Activated naive CD8-positive, alpha-beta T cell treated with anti-CD3 and anti-CD28 coated beads for 36 hours (primary cell): ENCODE measurements at regions not wholly inside any gene's neighbourhood (a gene's known extent, or its start where the extent isn't known, plus 50 kb on each side); places are given as distances from the start of the nearest gene placed in this dataset.
A peak's percentile ranks its signal among the peaks of the same experiment; 100 is the strongest.

ENCODE experiments used
- DNase-seq: peaks from one replicate; pipeline ENCODE4 v3.0.0; 2021
- H3K27ac Mint-ChIP-seq: one replicate; pipeline ENCODE4 v1.8.0; 2022; ENCODE audit warnings: mild to moderate bottlenecking, moderate library complexity, mixed read lengths
- H3K27me3 Mint-ChIP-seq: one replicate; pipeline ENCODE4 v1.8.0; 2022; ENCODE audit warnings: mild to moderate bottlenecking, mixed read lengths
- H3K36me3 Mint-ChIP-seq: one replicate; pipeline ENCODE4 v1.8.0; 2021; ENCODE audit warnings: mild to moderate bottlenecking, mixed read lengths
- H3K4me1 Mint-ChIP-seq: one replicate; pipeline ENCODE4 v1.8.0; 2021; ENCODE audit warnings: mixed read lengths
- H3K4me3 Mint-ChIP-seq: one replicate; pipeline ENCODE4 v1.8.0; 2022; ENCODE audit warnings: mild to moderate bottlenecking, moderate library complexity, mixed read lengths
- H3K9me3 Mint-ChIP-seq: one replicate; pipeline ENCODE4 v1.8.0; 2022; ENCODE audit warnings: mixed read lengths

DNA sequence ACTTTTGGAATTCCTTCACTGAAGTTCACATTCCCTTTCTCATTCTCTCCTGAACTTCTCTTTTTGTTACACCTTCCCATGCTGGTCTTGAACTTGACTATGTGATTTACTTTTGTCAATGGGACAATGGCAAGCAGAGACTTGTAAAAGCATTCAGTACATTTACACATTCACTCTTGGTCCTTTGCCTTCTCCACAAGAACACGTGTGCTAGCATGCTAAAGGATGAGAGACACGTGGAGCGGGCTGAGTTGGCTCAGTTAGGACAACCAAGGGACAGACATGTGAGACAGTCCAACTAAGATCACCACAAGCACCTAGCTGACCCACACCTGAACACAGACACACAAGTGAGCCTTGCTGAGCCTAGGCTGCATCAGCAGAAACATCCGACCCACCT lies 91.3 kb upstream of the PAK5 start:
- Mint-ChIP-seq H3K4me1 (no peaks in the 10 kb centered on the region), H3K4me3 (no peak overlapping the region)

DNA sequence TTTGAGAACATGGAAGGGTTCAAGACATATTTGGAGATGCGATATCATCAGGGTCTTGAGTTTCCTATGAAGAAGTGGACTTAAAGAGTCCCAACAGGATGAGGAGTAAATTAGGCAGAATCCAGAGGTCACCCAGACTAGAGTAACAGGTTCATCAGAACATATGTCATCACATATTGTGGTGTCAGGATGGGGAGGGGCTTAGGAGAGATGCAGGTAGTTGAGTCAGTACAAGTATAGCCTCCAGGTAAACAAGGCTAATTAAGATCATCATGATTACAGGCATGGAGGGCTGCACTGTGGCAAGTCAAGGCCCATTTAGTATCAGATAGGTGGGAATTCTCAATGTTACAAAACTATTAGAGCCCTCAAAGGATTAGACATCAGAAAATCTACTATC lies 90.1 kb upstream of the PAK5 start:
- Mint-ChIP-seq H3K27me3 (no peaks in the 10 kb centered on the region), H3K36me3 (no peaks in the 10 kb centered on the region), H3K27ac (no peak overlapping the region), H3K4me3 (no peak overlapping the region), H3K4me1 (no peaks in the 10 kb centered on the region), H3K9me3 (no peaks in the 10 kb centered on the region)
- DNase-seq = no peak

More for the DNA sequence above, 91.3 kb upstream of the PAK5 start:
- H3K27ac Mint-ChIP-seq = no peak overlapping the region
- DNase-seq = no peak
- H3K9me3 Mint-ChIP-seq = no peaks in the 10 kb centered on the region
- H3K27me3 Mint-ChIP-seq = no peaks in the 10 kb centered on the region
- no peaks in the 10 kb centered on the region for H3K36me3 Mint-ChIP-seq

DNA sequence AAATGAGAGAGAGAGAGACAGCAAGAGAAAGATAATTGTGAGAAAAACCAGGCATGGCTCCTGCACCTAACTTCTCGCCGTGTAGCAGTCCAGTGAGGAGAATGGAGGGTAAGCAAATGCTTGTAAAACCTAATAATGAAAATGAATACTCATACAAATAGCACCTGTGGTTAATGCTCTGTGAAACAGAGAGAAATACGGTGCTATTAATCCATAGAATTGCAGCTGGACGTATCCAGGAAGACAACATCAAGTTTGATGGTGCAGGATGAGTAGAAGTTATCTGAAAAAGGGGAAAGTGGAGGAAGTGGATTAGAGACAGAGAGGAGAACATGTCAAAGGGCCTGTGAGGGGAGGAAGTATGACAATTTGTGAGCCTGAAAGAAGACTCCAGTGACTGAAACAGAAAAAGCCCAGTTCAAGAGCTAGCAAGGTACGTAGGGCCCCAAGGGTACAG lies 89.4 kb upstream of the PAK5 start:
- H3K4me3 Mint-ChIP-seq = no peak overlapping the region
- no peaks in the 10 kb centered on the region for H3K27me3 Mint-ChIP-seq
- H3K4me1 Mint-ChIP-seq = no peaks in the 10 kb centered on the region
- DNase-seq = no peak
- no peak overlapping the region for H3K27ac Mint-ChIP-seq
- H3K36me3 Mint-ChIP-seq = no peaks in the 10 kb centered on the region
- no peaks in the 10 kb centered on the region for H3K9me3 Mint-ChIP-seq

- Mint-ChIP-seq H3K27me3 (no peaks in the 10 kb centered on the region), H3K4me1 (no peaks in the 10 kb centered on the region), H3K36me3 (no peaks in the 10 kb centered on the region), H3K4me3 (no peak overlapping the region), H3K27ac (no peak overlapping the region), H3K9me3 (no peaks in the 10 kb centered on the region)
- DNase-seq = no peak
These were observed 88.3 kb upstream of the PAK5 start for GRCh38 chr20:9927224-9927623.

- Mint-ChIP-seq H3K9me3 (no peaks in the 10 kb centered on the region), H3K27me3 (no peaks in the 10 kb centered on the region), H3K27ac (no peak overlapping the region), H3K4me3 (no peak overlapping the region), H3K4me1 (no peaks in the 10 kb centered on the region), H3K36me3 (no peaks in the 10 kb centered on the region)
- no peak for DNase-seq
These were observed 87.6 kb upstream of the PAK5 start for GRCh38 chr20:9926476-9926875.

DNA sequence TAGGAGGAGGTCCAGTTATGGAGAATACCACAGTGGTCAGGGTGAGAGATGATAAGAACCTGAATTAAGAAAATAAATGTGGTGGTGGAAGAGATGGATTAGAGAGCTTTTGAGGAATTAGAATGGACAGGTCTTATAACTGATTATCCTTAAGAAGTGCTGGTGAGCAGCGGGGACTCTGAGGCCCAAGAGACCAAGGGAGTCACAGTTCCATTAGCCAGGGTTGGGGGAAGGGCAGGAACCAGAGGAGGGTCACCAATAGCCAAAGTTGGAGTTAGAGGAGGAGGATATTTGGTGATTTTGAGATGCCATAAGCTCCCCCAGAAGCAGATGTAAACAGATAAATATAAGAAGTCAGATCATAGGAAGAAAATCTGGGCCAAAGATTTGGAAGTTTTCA lies 87.1 kb upstream of the PAK5 start:
- no peak for DNase-seq
- Mint-ChIP-seq H3K27me3 (no peaks in the 10 kb centered on the region), H3K27ac (no peak overlapping the region), H3K4me3 (no peak overlapping the region), H3K36me3 (no peaks in the 10 kb centered on the region), H3K9me3 (no peaks in the 10 kb centered on the region), H3K4me1 (no peaks in the 10 kb centered on the region)

DNA sequence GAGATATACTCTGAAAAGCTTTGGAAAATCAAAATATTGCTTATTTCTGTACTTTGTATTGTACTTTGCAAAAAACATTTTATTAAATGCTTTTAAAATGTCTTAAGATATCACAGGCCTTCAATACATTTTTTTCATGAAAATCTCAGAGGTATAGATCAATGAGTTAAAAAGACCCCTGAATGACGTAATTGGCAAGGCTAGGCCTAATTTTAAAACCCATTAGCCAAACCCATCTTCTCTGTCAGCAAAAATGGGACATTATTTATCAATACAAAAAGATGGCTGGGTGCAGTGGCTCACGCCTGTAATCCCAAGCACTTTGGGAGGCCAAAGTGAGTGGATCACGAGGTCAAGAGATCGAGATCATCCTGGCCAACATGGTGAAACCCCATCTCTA lies 84.8 kb upstream of the PAK5 start:
- DNase-seq = no peak
- Mint-ChIP-seq H3K4me3 (no peak overlapping the region), H3K9me3 (no peaks in the 10 kb centered on the region), H3K27me3 (no peaks in the 10 kb centered on the region), H3K4me1 (no peaks in the 10 kb centered on the region), H3K36me3 (no peaks in the 10 kb centered on the region), H3K27ac (no peak overlapping the region)

- no peak overlapping the region for H3K4me3 Mint-ChIP-seq
- no peaks in the 10 kb centered on the region for H3K9me3 Mint-ChIP-seq
- no peak overlapping the region for H3K27ac Mint-ChIP-seq
- no peaks in the 10 kb centered on the region for H3K27me3 Mint-ChIP-seq
- DNase-seq = no peak
- H3K36me3 Mint-ChIP-seq = no peaks in the 10 kb centered on the region
- no peaks in the 10 kb centered on the region for H3K4me1 Mint-ChIP-seq
These were observed 82.0 kb upstream of the PAK5 start for GRCh38 chr20:9920866-9921265.

- no peak for DNase-seq
- H3K27ac Mint-ChIP-seq = no peak overlapping the region
- H3K9me3 Mint-ChIP-seq = no peaks in the 10 kb centered on the region
- H3K4me3 Mint-ChIP-seq = no peak overlapping the region
- H3K36me3 Mint-ChIP-seq = no peaks in the 10 kb centered on the region
- no peaks in the 10 kb centered on the region for H3K4me1 Mint-ChIP-seq
- H3K27me3 Mint-ChIP-seq = no peaks in the 10 kb centered on the region
These were observed 80.6 kb upstream of the PAK5 start for GRCh38 chr20:9919271-9920014.

- H3K36me3 Mint-ChIP-seq = no peaks in the 10 kb centered on the region
- H3K27ac Mint-ChIP-seq = no peak overlapping the region
- H3K27me3 Mint-ChIP-seq = no peaks in the 10 kb centered on the region
- DNase-seq = no peak
- H3K9me3 Mint-ChIP-seq = no peaks in the 10 kb centered on the region
- no peak overlapping the region for H3K4me3 Mint-ChIP-seq
- H3K4me1 Mint-ChIP-seq = no peaks in the 10 kb centered on the region
These were observed 79.5 kb upstream of the PAK5 start for GRCh38 chr20:9918348-9918747.

DNA sequence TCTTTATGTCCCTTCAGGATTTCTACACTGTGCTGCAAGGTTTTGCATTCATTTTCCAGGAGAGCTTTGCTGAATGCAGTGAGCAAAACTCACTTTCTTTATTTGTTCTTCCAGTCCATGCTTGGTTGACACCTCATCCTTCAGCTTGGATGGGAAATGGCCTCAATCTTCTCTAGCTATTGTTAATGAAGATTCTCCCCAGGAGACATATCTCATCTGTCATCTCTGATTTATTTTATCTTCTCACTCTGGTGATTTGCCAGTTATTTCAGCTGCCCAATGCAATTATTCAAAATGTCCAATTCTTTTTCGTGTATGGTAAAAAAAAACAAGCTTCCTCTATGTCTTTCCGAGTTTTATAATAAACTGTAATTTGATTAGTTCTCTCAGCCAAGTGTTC lies 77.9 kb upstream of the PAK5 start:
- no peaks in the 10 kb centered on the region for H3K4me1 Mint-ChIP-seq
- no peaks in the 10 kb centered on the region for H3K27me3 Mint-ChIP-seq
- H3K9me3 Mint-ChIP-seq = no peaks in the 10 kb centered on the region
- H3K36me3 Mint-ChIP-seq = no peaks in the 10 kb centered on the region
- H3K27ac Mint-ChIP-seq = no peak overlapping the region
- H3K4me3 Mint-ChIP-seq = no peak overlapping the region
- no peak for DNase-seq

- no peak overlapping the region for H3K4me3 Mint-ChIP-seq
- no peaks in the 10 kb centered on the region for H3K9me3 Mint-ChIP-seq
- peaks cover 6% of the 10 kb centered on the region for H3K27me3 Mint-ChIP-seq
- H3K4me1 Mint-ChIP-seq = no peaks in the 10 kb centered on the region
- H3K27ac Mint-ChIP-seq = no peak overlapping the region
- H3K36me3 Mint-ChIP-seq = no peaks in the 10 kb centered on the region
- peak; percentile 6 for DNase-seq
These were observed 74.1 kb upstream of the PAK5 start for GRCh38 chr20:9912858-9913434.

- H3K4me3 Mint-ChIP-seq = no peak overlapping the region
- H3K27me3 Mint-ChIP-seq = peaks cover 6% of the 10 kb centered on the region
- no peak for DNase-seq
- H3K36me3 Mint-ChIP-seq = no peaks in the 10 kb centered on the region
- H3K9me3 Mint-ChIP-seq = no peaks in the 10 kb centered on the region
- H3K27ac Mint-ChIP-seq = no peak overlapping the region
- H3K4me1 Mint-ChIP-seq = no peaks in the 10 kb centered on the region
These were observed 73.4 kb upstream of the PAK5 start for GRCh38 chr20:9912290-9912689.

DNA sequence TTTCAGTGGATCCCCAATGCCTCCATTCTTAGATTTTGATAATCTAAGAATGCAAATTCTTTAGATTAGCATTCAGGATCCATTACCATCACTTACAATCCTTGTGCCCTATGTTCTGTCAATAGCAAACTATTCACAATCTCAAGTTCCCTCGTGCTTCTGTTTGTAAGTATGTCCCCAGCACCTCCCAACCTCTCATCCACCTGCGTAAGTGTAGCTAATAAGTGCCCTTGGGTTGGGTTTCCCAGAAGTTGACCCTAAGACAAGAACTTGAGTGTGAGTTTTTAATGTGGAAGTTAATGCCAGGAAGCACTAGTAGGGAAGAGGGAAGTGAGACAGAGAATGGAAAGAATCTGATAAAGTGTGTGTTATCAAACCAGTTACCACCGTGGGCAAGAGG lies 72.6 kb upstream of the PAK5 start:
- Mint-ChIP-seq H3K9me3 (no peaks in the 10 kb centered on the region), H3K4me3 (no peak overlapping the region), H3K36me3 (no peaks in the 10 kb centered on the region), H3K4me1 (no peaks in the 10 kb centered on the region), H3K27me3 (peaks cover 6% of the 10 kb centered on the region), H3K27ac (no peak overlapping the region)
- no peak for DNase-seq

GRCh38 chr20:9909167-9909566 lies 70.3 kb upstream of the PAK5 start:
- Mint-ChIP-seq H3K4me3 (no peak overlapping the region), H3K4me1 (no peaks in the 10 kb centered on the region), H3K9me3 (no peaks in the 10 kb centered on the region), H3K36me3 (no peaks in the 10 kb centered on the region), H3K27ac (no peak overlapping the region), H3K27me3 (peaks cover 9% of the 10 kb centered on the region)
- DNase-seq = no peak

- no peaks in the 10 kb centered on the region for H3K9me3 Mint-ChIP-seq
- peaks cover 6% of the 10 kb centered on the region for H3K27me3 Mint-ChIP-seq
- no peaks in the 10 kb centered on the region for H3K4me1 Mint-ChIP-seq
- H3K4me3 Mint-ChIP-seq = no peak overlapping the region
- no peak overlapping the region for H3K27ac Mint-ChIP-seq
- no peak for DNase-seq
- H3K36me3 Mint-ChIP-seq = no peaks in the 10 kb centered on the region
These were observed 64.3 kb upstream of the PAK5 start for GRCh38 chr20:9903048-9903655.
